ENCODE measurements at regions not wholly inside any gene's neighbourhood (a gene's known extent, or its start where the extent isn't known, plus 50 kb on each side); places are given as distances from the start of the nearest gene placed in this dataset.
A peak's percentile ranks its signal among the peaks of the same experiment; 100 is the strongest.

DNA sequence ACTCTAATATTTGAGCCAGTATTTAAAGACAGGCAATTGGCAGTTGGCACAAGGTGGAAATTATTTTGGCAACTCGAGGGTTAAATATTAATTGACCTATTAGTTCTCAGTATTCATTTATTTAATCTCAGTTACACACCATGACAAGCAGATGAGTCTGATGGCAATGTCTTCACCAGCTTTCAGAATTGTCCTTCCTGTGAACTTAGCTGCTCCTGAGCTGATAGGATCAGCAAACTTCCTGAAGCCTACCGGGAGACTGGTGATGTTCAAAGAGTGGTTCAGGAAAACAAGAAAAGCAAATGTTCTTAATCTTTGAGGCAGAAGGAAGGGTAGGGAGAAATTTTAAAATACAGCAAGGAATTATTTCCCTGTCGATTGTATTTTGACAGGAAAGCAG lies 522.2 kb downstream of the SOX2 start:
- FAIRE-seq, result no peak

DNA sequence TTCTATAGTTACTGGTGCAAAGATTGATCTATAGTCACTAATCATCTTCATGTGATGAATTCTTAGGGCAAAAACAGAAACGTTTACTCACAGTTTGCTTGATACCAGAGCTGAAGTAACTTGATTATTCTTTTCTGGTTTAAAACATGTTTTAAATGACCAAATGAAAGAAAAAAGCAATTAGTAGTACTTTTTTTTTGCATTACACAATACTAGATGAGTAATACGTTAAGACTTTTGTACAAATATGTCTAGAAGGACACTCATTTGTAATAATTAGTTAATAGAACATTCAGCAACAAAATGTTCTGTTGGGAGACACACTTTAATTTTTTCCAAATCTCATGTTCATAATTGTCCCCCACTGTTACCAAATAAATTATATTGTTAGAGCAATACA lies 523.2 kb downstream of the SOX2 start:
- FAIRE-seq, result no peak

DNA sequence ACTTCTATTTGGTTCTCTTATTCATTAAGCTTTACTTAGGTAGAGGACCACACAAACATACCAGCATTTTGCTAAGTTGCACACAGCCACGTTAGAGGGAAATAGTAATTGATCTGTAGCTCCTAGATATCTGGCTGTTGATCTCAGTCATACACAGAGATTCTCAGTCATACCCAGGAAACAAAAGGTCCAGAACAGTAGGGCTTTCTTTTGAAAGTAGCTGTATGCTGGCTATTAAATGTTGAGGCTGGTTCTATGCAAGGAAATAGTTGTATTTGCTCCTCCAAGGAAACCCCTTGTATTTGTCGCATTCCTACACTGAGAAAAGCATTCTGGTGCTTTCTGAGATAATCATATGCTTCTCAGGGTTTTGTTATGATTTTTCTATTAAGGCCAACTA lies 523.8 kb downstream of the SOX2 start:
- FAIRE-seq, result no peak

DNA sequence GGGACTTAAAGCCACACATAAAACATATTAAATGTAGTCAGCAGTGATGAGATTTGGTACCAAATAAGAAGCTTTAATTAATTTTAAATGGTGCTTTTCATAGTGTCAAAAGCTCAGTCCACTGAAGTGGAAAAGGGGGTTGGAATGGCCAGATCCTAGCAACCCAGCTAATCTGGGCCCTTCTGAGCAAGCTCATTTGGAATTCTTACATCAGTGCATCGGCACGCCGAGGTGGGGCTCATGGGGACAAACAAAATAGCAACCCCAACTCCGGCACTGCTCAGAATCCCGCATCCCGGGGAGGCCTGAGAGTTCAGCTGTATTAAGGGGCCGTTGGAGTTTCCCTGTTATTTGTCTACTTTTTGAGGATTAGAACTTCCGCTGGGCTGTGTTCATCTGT lies 526.4 kb downstream of the SOX2 start:
- no peak for FAIRE-seq

DNA sequence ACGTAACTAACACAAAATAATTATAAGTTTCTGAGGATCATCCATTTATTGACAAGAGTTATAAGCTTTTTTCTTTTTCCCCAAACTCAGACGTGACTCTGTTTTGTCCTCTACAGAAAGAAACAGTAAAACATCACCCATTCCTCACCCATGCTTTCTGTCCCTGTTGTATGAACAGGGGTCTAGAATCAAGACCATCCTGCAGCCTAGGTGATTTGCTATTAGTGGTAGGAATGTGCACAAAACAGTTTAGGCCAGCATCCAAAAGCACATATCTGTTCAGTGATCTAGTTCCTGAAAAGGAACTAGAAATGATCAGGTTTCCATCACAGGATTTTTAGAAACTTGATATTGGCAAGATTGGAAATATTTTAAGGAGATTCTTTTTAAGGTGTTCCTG lies 527.6 kb downstream of the SOX2 start:
- no peak for FAIRE-seq

DNA sequence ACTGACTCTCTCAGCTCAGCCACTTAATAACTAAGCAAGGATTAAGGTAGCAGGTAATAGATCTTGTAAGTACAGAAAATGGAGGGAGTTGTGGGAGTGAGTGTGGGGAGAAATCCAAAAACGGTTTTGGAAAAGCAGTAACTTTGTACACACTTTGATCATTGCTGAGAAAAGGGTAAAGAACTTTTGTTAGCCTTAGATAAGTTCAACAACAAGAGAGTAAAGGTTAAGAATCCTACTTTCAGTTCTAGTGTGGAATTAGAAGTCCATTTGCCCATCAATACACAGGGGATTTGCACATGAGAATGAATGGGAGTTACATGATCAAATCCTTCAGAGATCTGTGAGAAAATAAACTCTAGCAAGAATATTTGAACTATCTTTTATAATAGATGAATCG lies 528.7 kb downstream of the SOX2 start:
- FAIRE-seq, result no peak

DNA sequence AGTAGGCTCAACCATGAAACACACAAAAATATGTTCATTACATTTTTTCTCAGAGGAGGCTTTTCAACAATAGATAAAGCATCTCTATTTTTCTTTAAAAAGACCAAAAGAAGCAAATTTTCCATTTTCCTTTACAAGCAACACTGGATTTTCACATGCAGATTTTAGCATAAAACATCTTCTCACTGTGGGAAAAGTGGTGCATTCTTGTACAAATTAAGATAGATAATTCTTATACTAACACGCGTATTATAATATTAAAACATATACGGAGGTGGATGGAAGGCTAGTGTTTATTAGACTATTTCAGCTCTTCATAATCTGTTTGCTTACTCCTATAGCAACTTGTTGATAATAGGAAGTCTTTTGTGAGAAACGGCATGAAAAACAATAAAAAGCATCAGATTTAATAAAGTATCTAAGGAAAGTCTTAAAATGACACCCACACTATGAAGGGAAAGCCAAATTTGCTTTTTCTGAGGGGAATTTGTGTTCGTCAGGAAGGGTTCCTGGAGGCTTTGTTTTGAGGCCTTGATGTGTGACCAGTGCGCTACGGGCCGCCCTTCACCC lies 529.6 kb downstream of the SOX2 start:
- no peak for FAIRE-seq

DNA sequence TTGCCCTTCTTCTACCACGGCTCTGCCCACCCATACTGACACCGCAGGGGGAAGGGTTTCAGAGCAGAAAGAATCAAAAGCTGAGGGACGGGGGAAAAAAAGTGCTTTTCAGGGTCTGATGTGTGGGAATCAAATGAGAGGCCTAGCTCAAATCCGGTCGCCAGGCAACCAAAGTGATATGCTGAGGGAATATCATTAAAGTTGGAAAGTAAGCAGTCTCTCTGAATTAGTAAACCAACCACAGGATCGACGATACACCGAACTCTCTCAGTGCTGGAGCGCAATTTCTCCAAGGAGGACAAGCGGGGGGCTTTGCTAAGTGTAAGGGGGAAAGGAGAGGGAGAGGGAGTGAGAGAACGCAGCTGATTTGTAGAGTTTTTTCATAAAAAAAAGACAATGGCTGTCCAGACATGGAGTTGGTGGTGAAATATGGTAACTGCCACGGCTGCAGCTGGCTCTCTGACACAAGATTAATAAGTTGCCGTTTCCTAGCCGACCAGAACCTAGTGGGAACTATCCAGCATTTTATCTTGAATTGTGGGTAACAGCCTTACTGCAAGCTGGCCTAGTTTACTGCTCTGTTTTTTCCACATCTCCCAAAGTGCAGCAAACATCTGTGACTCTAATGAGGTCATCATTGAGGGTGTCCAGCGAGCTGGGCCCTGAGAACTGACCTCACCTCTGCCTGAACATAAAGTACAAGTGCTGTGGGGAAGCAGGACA lies 530.2 kb downstream of the SOX2 start:
- no peak for FAIRE-seq

DNA sequence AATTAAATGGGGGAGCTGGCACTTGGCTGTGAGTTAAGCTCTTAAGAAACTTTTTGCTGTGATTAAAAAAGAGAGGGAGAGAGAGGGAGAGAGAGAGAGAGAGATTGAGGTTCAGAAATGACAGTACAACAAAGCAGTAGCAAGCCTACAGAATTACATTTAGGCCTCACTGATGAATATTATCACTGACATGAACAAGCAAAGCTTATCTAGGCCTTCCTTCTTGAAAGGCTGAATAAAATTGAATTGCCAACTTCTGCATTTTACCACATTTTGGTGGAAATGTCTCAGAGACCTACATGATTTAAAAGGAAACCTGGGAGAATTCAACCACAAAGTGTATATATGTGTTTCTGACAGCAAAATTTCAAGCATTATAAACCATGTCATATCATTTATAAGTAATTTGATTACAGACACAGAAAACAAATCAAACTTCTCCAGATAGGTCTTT lies 530.8 kb downstream of the SOX2 start:
- no peak for FAIRE-seq

DNA sequence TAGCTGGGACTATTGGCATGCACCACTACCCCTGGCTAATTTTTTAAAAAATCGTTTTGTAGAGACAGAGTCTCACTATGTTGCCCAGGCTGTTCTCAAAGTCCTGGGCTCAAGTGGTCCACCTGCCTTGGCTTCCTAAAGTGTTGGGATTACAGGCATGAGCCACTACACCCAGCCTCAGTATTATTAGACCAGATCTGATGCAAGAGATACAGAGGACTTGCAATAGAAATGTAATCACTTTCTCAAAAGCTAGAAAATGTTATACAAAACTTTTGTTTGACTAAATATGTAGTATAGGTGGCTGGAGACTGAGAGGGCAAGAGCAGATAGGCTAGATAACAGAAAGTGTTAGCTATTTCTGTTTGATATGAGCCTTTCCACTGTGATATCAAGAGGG lies 531.9 kb downstream of the SOX2 start:
- no peak for FAIRE-seq

DNA sequence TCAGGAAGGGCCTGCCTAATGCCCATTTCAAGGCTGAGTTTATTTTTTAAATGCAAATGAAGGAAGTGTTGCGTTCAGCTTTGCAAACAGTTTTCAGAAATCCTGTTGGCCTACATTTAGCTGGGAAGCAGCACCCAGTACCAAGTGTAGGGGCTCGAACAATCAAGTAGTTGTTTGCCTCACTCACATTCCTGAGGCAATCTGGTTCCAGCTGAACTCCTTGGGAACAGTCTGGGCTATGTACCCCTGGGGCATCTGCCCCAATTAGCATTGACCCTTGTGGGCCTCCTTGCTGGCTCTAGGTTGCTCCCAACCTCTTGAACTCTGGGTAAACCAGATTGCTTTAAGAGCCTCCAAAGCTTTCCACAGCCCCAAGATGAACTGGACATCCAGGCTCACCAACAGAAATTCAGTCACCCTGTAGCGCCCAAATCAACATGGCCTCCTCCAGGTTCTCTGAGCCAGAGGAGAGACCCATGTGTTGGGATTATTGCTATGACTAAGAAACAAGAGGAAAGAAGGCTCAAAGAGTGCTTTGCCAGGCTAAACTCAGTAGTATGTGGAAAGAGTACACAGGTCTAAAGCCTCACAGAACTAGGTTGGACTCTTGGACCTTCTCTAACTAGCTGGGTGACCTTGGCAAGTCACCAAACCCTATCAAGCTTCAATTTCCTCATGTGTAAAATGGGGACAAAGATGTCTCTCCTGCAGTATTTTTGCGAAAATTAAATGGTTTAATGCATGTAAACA lies 532.7 kb downstream of the SOX2 start:
- FAIRE-seq, result no peak

DNA sequence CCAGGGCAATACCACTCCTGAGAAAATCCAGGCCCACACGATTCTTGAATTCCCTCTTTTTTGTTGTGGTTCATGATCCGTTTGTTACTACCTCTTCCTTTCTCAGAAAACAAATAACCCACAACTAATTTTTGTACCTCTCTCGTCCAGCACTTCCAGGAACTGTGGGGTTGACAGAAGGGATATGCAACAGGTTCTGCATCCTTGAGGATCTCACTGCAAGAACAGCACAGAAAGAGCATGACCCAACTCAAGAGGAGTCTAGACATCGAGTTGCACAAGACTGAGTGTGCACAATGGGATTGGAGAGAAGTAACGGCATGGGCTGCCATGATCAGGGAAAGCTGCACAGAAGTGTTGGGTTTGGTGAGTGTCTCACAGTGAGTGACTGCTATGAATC lies 533.3 kb downstream of the SOX2 start:
- no peak for FAIRE-seq

DNA sequence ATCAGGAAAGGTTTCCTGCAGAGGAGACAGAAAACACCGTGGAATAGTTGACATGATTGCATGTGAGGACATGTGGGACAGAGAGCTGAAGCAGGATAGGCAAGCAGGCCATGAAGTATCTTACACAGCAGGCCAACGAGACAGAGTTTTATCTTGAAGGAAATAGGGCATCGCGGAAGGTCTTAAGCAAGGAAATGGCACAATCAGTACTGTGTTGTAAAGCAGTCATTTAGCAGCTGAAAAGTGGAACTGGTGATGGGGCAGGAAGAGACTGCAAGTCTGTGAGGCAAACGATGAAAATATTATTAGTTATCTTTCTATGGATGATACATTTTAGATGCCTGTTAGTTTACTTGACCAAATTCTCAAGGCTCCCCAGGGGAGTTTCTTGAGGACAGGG lies 535.1 kb downstream of the SOX2 start:
- no peak for FAIRE-seq

DNA sequence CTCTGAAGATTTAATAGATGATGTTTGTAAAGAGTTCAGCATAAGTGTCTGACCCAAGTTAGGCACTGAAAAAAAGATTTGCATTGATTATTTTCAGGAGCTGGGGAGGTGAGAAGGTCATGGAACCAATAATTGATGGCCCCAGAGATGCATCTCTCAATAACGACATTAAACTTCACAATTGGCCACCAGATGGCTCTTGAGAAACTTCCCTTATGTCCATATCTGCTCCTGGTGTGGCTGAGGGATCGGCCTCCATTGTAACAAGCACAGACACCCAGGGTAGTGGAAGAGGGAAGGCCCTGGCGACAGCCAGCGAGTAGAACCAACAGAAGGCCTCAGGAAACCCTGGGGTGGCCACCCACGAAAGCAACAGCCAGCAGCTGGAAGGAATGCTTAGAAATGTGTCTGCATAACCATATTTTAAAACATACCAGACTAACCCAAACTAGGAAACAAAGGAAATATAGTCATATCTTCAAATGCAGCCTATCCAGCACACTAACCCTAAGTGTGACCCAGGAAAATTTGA lies 536.7 kb downstream of the SOX2 start:
- no peak for FAIRE-seq

DNA sequence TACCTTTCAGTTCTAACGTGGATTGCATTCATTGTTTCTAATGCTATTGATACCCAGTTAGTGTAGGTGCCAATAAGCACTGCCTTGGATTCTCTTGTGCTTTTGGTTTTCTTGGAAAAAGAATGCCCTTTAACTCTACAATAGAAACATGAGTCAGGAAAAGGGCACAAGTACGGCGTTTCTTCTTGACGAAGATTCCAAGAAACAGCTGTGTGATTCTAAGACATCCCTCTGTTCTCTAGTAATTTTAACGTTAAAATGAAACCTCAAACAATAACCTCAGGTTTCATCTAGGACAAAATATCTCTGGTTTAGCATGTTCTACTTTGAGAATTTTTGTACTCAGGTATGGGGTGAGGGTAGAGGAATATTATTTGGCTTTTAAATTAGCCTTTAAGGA lies 540.5 kb upstream of the ATP11B start:
- no peak for FAIRE-seq

DNA sequence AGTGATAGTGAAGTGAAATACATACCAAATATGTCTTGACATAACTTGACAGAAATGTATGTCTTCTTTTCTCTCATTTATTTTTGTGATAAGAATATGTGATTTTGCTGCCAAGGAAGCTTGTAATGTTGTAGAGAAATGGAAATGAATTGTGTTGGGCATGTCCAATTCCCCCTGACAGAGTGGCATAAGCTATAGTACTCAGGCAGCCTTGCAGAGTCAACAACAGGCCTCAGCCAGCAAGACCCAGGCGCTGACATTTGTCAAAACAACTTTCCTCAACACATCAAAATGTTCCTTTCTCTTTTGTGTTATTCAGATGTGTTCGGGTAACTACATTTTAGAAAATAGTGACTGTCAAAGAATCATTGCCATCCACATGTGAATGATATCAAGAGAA lies 538.1 kb upstream of the ATP11B start:
- no peak for FAIRE-seq

DNA sequence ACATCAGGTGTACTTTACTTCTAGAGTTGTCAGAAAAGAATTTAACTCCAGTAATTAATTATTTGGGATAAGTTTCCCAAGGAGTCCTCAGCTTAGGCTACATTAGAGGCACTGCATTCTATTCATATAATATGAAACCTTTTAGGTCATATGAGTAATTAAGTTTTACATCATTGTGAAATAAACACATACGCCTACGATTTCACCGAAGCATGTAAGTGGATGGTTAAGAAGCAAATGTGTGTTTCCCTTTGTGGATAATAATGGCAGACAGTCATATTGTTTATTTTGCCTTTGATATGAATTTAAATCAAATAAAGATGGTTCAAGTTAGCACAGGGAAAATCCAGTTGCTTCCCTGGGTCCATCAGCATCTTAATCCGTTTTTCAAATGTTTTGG lies 535.9 kb upstream of the ATP11B start:
- no peak for FAIRE-seq

DNA sequence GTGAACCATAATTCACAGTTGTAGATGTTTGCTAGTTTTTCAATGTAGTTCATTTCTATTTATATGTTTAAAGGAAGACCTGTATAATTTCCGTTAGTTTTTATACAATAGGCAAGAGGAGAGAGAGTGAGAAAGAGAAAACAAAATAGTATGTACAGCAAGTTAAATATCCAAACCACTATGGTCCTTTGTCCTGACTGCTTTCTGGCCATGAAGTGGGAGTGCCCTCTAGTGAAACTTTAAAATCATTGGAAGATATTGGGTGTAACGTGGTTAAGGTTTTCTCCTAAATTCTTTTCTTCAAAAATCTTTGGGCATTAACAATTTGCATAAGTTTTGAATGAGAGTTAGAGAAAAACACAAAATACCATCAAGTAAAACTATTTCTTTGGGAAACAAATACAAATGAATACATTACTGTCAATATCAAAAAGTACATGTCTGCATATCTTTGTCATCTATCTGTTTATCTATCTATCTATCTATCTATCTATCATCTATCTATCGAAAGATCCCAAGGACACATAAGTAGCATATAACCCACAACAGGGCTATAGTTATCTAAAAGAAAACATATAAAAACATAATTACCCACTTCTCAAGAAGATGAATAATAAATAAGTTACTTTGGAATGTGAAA lies 534.6 kb upstream of the ATP11B start:
- FAIRE-seq, result peak; percentile 95

DNA sequence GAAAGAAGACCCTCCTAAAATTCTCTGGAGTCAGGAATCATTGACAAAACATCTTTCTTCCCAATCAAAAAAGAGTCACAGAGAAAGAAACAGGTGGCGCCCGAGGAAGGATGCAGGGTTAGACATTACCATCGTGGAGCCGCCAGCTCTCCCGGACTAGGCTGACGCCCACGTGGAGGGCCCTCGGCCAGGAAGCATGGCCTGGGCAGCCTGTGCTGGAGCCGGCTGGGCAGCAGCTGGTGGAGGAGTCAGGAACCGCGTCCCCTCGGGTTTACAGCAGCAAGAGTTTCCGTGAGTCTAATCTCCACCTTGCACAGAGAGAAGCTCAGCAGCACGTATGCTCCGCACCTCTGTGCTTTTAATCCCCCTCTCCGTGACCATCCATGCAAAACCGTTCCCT lies 533.7 kb upstream of the ATP11B start:
- no peak for FAIRE-seq

DNA sequence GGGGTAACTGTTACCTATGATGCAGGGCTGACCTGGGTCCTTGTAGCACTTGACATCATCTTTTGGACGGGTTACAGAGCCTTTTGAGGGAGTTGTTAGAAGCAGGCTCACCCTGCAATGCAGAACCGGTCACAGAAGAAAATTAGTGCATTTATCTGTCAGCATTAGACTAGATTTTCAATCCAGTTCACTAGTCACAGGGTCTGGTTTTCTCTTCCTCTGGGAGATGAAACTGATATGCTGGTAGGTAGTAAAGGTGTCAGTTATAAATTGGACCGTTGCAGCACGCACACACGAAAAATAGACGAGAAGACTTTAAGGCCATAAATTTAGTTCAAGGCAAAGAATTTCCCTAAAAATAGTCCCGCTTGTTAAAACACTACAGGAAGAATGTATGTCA lies 532.3 kb upstream of the ATP11B start:
- FAIRE-seq, result no peak

DNA sequence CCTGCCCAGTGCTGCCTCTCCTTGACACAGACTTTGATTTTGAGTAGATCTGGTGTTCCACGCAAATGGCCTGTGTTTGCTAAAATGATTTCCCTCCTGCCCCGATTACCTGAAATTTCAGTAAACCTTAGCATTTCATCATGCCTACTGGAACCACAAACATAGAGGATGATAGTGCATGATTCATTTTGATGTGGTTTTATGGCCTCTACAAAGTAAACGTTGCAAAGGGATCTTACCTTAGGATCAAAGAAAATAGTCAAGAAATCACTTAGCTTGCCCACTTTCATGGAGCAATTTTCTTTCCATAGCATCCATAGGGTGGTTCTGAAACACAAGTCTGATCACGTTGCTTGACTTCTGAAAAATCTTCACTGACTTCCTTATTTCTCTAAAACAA lies 524.6 kb upstream of the ATP11B start:
- FAIRE-seq, result no peak

DNA sequence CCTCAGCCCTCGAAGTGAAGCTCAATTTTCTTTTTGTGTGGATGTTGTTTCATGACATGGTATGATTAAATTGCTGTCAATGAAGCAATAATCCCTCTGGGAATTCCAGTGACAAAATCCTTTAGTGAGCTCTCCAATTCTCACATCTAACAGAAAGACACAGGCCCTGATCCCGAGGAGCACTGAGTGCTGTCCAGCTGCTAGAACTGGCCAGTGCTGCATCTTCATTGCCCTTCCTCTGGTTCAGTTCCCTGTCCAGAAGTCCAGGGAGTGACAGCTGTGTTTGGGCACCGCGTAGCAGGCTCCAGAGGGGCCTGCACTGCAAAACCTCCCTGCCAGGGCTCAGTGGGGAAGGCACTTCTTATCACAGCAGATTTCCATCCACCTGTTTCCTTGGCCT lies 516.8 kb upstream of the ATP11B start:
- no peak for FAIRE-seq

DNA sequence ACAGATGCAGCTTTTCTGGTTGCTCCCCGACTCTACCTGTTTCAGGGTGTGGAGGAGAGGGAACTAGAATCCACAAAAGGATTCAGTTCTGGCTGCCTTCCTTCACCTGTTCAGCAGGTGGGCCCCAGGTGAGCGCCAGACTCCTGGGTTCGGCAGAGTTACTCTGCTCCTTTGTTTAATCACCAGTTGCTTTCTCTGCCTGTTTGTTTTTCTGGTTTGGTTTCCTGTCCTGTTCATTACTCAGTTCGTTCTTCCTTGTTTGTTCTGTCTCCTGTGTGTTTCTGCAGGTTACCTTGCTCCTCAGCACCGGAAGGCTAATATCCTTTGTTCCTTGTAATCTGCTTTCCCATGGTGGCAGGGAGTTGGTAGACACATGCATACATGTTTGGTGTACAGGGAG lies 508.5 kb upstream of the ATP11B start:
- no peak for FAIRE-seq

DNA sequence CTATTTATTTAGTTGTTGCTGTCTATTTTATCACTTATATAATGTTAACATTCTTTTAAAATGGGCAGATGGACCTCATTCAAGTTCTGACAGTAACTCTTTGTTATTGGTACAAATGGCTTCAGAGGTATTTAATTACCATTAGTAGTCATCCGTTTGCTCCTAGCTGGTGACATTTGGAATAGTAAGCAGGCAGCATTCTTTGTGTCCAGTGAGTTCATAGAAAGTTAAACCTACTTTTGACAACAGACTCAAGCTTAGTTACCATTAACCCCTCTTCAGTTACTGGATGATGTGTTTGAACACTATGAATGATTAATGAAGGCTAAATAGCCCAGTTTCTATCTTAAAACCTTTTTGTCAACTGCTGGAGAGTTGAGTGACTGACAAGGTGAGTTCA lies 500.7 kb upstream of the ATP11B start:
- no peak for FAIRE-seq

All from A204.1 (cell line).